DOHH2 (cell line): ENCODE measurements at regions not wholly inside any gene's neighbourhood (a gene's known extent, or its start where the extent isn't known, plus 50 kb on each side); places are given as distances from the start of the nearest gene placed in this dataset.

Source experiments
- H3F3A ChIP-seq: fragments of 200-600 bp; sonication (generic), shearing (Covaris generic); 2 replicates; pipeline ENCODE4 v1.6.0; 2016; ENCODE audit warnings: antibody characterized with exemption, mild to moderate bottlenecking; ENCODE audit not compliant: control insufficient read depth, insufficient read depth
- H3K27ac ChIP-seq: fragments of 200-600 bp; sonication (generic); 2 replicates; pipeline ENCODE4 v1.5.1; 2014; ENCODE audit warnings: low read depth, mild to moderate bottlenecking, low read length, moderate library complexity
- H3K27me3 ChIP-seq: fragments of 200-600 bp; sonication (generic); 2 replicates; pipeline ENCODE4 v1.6.1; 2014; ENCODE audit warnings: mild to moderate bottlenecking, low read length, mixed read lengths; ENCODE audit not compliant: control insufficient read depth
- H3K36me3 ChIP-seq: fragments of 200-600 bp; sonication (generic); 2 replicates; pipeline ENCODE4 v1.6.1; 2014; ENCODE audit warnings: mild to moderate bottlenecking, low read length, moderate library complexity, mixed read lengths; ENCODE audit not compliant: control insufficient read depth
- H3K4me1 ChIP-seq: fragments of 200-600 bp; sonication (generic); 2 replicates; pipeline ENCODE4 v1.6.1; 2014; ENCODE audit warnings: mild to moderate bottlenecking, low read length, mixed read lengths; ENCODE audit not compliant: control insufficient read depth
- H3K4me2 ChIP-seq: fragments of 200-600 bp; sonication (generic); 2 replicates; pipeline ENCODE4 v1.6.0; 2014; ENCODE audit warnings: mild to moderate bottlenecking, low read length, moderate library complexity
- H3K4me3 ChIP-seq: fragments of 200-600 bp; sonication (generic); 2 replicates; pipeline ENCODE4 v1.5.1; 2014; ENCODE audit warnings: mild to moderate bottlenecking, low read length, mixed read lengths
- H3K79me2 ChIP-seq: fragments of 200-600 bp; sonication (generic); 2 replicates; pipeline ENCODE4 v1.6.1; 2014; ENCODE audit warnings: mild to moderate bottlenecking, low read length, mixed read lengths; ENCODE audit not compliant: control insufficient read depth
- H3K9me2 ChIP-seq: fragments of 200-600 bp; sonication (generic); replicated peaks from 2 replicates; pipeline ENCODE4 v1.6.1; 2014; ENCODE audit warnings: mild to moderate bottlenecking, low read length, mixed read lengths; ENCODE audit not compliant: control insufficient read depth
- H3K9me3 ChIP-seq: fragments of 200-600 bp; sonication (generic); 2 replicates; pipeline ENCODE4 v1.6.1; 2014; ENCODE audit warnings: antibody characterized with exemption, low read length, mixed read lengths; ENCODE audit not compliant: control insufficient read depth, insufficient read depth
- H4K20me1 ChIP-seq: fragments of 200-600 bp; sonication (generic); 2 replicates; pipeline ENCODE4 v1.6.0; 2014; ENCODE audit warnings: low read depth, mild to moderate bottlenecking, antibody characterized with exemption, low read length, moderate library complexity; ENCODE audit not compliant: control insufficient read depth, insufficient read depth
- EZH2phosphoT487 ChIP-seq: fragments of 200-600 bp; sonication (generic); IDR thresholded peaks from 2 replicates; pipeline ENCODE4 v1.6.1; 2017; ENCODE audit warnings: borderline replicate concordance, mild to moderate bottlenecking, antibody characterized with exemption, low read length, moderate library complexity, mixed read lengths
- TF ChIP-seq, protein P1 (sequence below): fragments of 200-600 bp; sonication (generic); IDR thresholded peaks from one replicate; pipeline ENCODE4 v1.5.1; 2014; ENCODE audit warnings: antibody characterized with exemption, mild to moderate bottlenecking, low read depth, low read length; ENCODE audit not compliant: poor library complexity, severe bottlenecking

DNA sequence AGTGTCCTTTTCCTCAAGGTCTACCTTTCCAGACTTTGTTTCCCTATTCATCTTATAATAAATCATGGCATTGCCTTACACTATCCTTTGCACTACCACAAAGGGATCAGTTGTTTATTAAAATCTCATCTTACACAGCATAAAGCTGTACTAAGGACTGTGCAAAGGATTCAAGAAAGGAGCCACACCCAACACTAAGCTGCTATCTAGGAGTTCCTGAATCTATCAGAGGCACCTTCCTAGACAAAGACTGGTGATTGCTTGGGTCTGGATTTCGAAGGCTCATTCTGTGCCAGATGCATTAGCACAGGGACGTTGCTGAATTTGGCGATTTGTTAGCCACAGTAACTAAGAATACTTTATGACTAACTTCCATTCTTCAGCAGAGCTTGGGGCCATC lies 412.0 kb downstream of the NUP35 start:
- H3K9me3 ChIP-seq, result no peaks in the 10 kb centered on the region
- H4K20me1 ChIP-seq, result no peaks in the 10 kb centered on the region
- no peaks in the 10 kb centered on the region for H3K79me2 ChIP-seq
- no peaks in the 10 kb centered on the region for H3K36me3 ChIP-seq
- no peaks in the 10 kb centered on the region for H3K4me1 ChIP-seq
- H3K27me3 ChIP-seq, result no peaks in the 10 kb centered on the region
- H3K4me3 ChIP-seq, result no peak overlapping the region
- TF ChIP-seq EZH2phosphoT487, result no peak
- TF ChIP-seq, protein P1, sequence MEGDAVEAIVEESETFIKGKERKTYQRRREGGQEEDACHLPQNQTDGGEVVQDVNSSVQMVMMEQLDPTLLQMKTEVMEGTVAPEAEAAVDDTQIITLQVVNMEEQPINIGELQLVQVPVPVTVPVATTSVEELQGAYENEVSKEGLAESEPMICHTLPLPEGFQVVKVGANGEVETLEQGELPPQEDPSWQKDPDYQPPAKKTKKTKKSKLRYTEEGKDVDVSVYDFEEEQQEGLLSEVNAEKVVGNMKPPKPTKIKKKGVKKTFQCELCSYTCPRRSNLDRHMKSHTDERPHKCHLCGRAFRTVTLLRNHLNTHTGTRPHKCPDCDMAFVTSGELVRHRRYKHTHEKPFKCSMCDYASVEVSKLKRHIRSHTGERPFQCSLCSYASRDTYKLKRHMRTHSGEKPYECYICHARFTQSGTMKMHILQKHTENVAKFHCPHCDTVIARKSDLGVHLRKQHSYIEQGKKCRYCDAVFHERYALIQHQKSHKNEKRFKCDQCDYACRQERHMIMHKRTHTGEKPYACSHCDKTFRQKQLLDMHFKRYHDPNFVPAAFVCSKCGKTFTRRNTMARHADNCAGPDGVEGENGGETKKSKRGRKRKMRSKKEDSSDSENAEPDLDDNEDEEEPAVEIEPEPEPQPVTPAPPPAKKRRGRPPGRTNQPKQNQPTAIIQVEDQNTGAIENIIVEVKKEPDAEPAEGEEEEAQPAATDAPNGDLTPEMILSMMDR, result no peak
- H3K9me2 ChIP-seq, result no peaks in the 10 kb centered on the region
- no peaks in the 10 kb centered on the region for H3F3A ChIP-seq
- H3K4me2 ChIP-seq, result no peak overlapping the region
- H3K27ac ChIP-seq, result no peak overlapping the region

GRCh38 chr2:183536714-183537113 lies 412.5 kb downstream of the NUP35 start:
- H3K9me2 ChIP-seq, result no peaks in the 10 kb centered on the region
- H3K4me3 ChIP-seq, result no peak overlapping the region
- H3K36me3 ChIP-seq, result no peaks in the 10 kb centered on the region
- no peaks in the 10 kb centered on the region for H3K4me1 ChIP-seq
- H4K20me1 ChIP-seq, result no peaks in the 10 kb centered on the region
- no peaks in the 10 kb centered on the region for H3K9me3 ChIP-seq
- no peaks in the 10 kb centered on the region for H3F3A ChIP-seq
- no peaks in the 10 kb centered on the region for H3K79me2 ChIP-seq
- H3K4me2 ChIP-seq, result no peak overlapping the region
- no peak overlapping the region for H3K27ac ChIP-seq
- TF ChIP-seq, protein P1, result no peak
- no peak for TF ChIP-seq EZH2phosphoT487
- H3K27me3 ChIP-seq, result no peaks in the 10 kb centered on the region

- no peaks in the 10 kb centered on the region for H3K79me2 ChIP-seq
- no peak for TF ChIP-seq EZH2phosphoT487
- TF ChIP-seq, protein P1, result no peak
- no peak overlapping the region for H3K4me2 ChIP-seq
- H3K27ac ChIP-seq, result no peak overlapping the region
- H3K27me3 ChIP-seq, result no peaks in the 10 kb centered on the region
- no peaks in the 10 kb centered on the region for H4K20me1 ChIP-seq
- no peaks in the 10 kb centered on the region for H3F3A ChIP-seq
- peaks cover 12% of the 10 kb centered on the region for H3K4me1 ChIP-seq
- no peaks in the 10 kb centered on the region for H3K36me3 ChIP-seq
- no peak overlapping the region for H3K4me3 ChIP-seq
- H3K9me2 ChIP-seq, result no peaks in the 10 kb centered on the region
- no peaks in the 10 kb centered on the region for H3K9me3 ChIP-seq
Measured at GRCh38 chr2:183541766-183542165, 417.5 kb downstream of the NUP35 start.

- no peaks in the 10 kb centered on the region for H4K20me1 ChIP-seq
- H3K27ac ChIP-seq, result no peak overlapping the region
- H3K27me3 ChIP-seq, result no peaks in the 10 kb centered on the region
- no peaks in the 10 kb centered on the region for H3K9me3 ChIP-seq
- TF ChIP-seq, protein P1, result no peak
- H3K36me3 ChIP-seq, result no peaks in the 10 kb centered on the region
- peaks cover 12% of the 10 kb centered on the region for H3K4me1 ChIP-seq
- no peak overlapping the region for H3K4me3 ChIP-seq
- no peak overlapping the region for H3K4me2 ChIP-seq
- H3K9me2 ChIP-seq, result no peaks in the 10 kb centered on the region
- no peaks in the 10 kb centered on the region for H3K79me2 ChIP-seq
- H3F3A ChIP-seq, result no peaks in the 10 kb centered on the region
Measured at GRCh38 chr2:183542606-183543005, 418.4 kb downstream of the NUP35 start.
